ENCODE measurements at regions not wholly inside any gene's neighbourhood (a gene's known extent, or its start where the extent isn't known, plus 50 kb on each side); places are given as distances from the start of the nearest gene placed in this dataset.

DNA sequence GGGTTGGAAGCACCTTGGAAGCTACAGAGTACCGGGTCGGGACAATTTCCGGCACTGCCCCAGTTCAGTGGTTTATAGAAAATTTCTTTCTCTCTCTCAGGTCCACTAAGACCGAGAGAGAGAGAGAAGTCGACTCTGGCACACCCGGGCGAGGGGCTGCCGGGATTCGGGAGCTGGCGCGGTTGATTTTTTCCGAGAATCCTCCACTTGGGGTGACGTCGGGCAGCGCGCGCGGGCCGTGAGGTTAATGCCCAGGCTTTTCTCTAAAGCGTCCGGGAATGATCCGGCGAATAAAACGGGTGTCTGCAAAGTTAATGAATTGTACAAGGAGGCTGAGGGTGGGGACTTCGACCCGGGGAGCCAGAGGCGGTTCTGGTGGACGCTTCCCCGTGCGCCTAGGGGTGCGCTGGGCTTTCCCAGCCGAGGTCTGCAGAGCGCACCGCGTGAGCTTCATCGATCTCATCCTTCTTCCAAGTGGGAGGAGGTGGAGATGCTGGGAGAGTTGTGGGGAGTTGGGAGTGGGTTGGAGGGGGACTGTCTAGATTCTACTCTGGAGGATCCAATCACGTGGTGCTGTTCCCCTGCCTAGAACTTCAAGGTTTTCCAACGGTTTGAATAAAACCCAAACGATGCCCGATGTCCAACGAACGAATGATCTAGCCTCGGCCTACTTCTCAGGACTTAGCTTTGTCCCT is 51.9 kb upstream of the TBX3 start:
- TF ChIP-seq, protein P1, sequence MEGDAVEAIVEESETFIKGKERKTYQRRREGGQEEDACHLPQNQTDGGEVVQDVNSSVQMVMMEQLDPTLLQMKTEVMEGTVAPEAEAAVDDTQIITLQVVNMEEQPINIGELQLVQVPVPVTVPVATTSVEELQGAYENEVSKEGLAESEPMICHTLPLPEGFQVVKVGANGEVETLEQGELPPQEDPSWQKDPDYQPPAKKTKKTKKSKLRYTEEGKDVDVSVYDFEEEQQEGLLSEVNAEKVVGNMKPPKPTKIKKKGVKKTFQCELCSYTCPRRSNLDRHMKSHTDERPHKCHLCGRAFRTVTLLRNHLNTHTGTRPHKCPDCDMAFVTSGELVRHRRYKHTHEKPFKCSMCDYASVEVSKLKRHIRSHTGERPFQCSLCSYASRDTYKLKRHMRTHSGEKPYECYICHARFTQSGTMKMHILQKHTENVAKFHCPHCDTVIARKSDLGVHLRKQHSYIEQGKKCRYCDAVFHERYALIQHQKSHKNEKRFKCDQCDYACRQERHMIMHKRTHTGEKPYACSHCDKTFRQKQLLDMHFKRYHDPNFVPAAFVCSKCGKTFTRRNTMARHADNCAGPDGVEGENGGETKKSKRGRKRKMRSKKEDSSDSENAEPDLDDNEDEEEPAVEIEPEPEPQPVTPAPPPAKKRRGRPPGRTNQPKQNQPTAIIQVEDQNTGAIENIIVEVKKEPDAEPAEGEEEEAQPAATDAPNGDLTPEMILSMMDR (IDR thresholded peaks at IDR 0.05; ENCODE audit: low read depth, low read length), result no peak
- no peaks in the 10 kb centered on the region for H3K9me3 ChIP-seq (ENCODE audit: low read depth)
- H3K27ac ChIP-seq, result no peak overlapping the region
- no peak overlapping the region for H3K4me3 ChIP-seq
- H3K36me3 ChIP-seq, result no peaks in the 10 kb centered on the region
- H3K27me3 ChIP-seq, result peaks cover 45% of the 10 kb centered on the region
- no peak for DNase-seq (ENCODE audit: low read depth in 1 of 2, low spot score in 1 of 2)
- peaks cover 2% of the 10 kb centered on the region for H3K4me1 ChIP-seq (ENCODE audit: low read depth)

DNA sequence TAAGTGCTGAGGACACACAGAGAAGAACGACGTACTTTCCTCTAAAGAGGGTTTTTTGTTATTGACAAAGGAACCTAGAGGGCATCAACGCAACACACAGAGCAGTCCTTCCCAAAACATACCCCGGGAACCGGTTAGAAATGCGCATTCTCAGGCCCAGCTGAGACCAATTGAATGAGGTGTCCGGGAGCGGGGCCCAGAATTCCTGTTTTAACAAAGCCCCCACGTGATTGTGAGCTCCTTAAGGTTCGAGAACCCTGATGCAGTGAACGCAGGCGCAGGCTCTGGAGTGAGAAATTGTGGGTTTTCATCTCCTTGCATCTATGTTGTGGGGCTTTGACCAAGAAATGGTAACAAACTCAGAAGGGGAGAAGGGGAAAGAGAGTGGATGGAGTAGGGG is 51.0 kb upstream of the TBX3 start:
- peaks cover 2% of the 10 kb centered on the region for H3K4me1 ChIP-seq (ENCODE audit: low read depth)
- no peak for DNase-seq (ENCODE audit: low read depth in 1 of 2, low spot score in 1 of 2)
- H3K9me3 ChIP-seq (ENCODE audit: low read depth), result no peaks in the 10 kb centered on the region
- H3K27me3 ChIP-seq, result peaks cover 45% of the 10 kb centered on the region
- no peak overlapping the region for H3K4me3 ChIP-seq
- H3K27ac ChIP-seq, result no peak overlapping the region
- TF ChIP-seq, protein P1 (IDR thresholded peaks at IDR 0.05; ENCODE audit: low read depth, low read length), result no peak
- H3K36me3 ChIP-seq, result no peaks in the 10 kb centered on the region

DNA sequence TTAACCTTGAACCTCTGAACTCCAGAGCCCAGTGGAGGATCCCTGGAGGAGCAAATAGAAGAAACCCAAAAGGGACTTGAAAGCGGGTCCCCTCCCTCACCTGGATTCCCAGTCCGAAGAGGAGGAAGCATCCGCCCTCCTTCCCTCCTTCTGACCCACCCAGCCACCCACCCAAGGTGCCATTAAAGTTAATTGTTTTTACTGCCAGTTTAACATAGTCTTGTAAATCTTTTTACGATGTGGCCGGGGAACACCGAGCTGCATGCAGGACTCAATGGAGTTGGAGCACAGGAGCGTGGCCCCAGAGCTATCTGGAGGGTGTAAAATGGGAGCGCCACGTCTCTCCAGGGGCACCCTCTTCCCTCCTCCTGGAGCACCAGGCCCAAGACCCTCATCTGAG is 49.9 kb upstream of the TBX3 start:
- Histone ChIP-seq H3K9me3 (ENCODE audit: low read depth) (no peaks in the 10 kb centered on the region), H3K36me3 (no peaks in the 10 kb centered on the region)
- DNase-seq (ENCODE audit: low read depth in 1 of 2, low spot score in 1 of 2), result no peak

More for the DNA sequence above, 49.9 kb upstream of the TBX3 start:
- TF ChIP-seq, protein P1 (IDR thresholded peaks at IDR 0.05; ENCODE audit: low read depth, low read length), result no peak
- Histone ChIP-seq H3K4me1 (ENCODE audit: low read depth) (peaks cover 2% of the 10 kb centered on the region), H3K27ac (no peak overlapping the region), H3K4me3 (no peak overlapping the region), H3K27me3 (peaks cover 45% of the 10 kb centered on the region)
